ENCODE measurements at regions not wholly inside any gene's neighbourhood (a gene's known extent, or its start where the extent isn't known, plus 50 kb on each side); places are given as distances from the start of the nearest gene placed in this dataset.

DNA sequence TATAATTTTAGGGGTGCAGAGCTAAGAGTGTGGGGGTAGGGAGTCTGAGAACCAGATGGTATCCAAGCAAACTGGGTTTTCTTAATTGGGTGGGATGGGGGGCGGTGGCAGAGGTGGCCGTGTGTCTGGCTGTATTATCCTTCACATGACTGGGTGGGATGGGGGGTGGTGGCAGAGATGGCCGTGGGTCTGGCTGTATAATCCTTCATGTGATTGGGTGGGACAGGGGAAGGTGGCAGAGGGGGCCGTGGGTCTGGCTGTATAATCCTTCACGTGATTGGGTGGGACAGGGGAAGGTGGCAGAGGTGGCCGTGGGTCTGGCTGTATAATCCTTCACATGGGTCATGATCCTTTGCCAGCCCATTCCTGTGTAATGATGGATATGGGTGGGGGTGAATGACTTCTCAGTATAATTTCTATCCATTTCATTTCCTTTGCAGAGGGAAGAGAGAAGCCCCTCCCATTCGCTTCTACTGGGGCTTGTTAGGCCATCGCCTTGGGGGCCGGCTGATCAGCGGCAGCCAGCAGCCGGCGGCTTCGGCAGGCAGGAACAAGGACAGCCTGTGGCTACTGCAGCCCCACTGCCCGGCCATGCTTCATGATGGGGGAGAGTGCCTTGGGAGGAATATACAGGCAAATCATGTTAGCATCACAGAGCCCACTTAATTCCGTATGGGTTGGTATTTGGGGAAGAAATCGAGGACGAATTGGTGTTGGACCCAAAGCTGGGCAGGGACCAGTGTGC, 179.6 kb upstream of the MKI67 start:
- intact Hi-C loops (cut with micrococcal nuclease) = no loop called here
- DNase-seq = no peak
- no peak for ATAC-seq

DNA sequence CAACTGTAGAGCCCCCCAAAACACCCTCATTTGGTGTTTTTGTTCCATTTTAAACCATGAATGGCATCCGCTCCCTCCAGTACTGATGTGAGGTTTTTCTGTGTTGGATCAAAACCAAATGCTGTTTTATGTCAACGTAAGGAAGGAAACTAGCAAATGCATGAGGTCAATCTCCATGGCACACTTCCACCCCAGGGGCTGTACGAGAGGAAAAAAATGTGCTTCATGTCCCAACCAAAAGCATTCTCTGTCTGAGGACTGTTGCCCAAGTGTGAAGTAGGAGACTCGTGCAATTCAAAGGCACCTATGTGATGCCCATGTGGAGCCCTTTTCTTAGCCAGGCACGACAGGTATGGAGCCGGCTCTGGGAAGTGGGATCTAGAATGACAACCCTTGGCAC, 180.3 kb upstream of the MKI67 start:
- no peak for DNase-seq
- ATAC-seq = no peak
- intact Hi-C loops (cut with micrococcal nuclease) = no loop called here

DNA sequence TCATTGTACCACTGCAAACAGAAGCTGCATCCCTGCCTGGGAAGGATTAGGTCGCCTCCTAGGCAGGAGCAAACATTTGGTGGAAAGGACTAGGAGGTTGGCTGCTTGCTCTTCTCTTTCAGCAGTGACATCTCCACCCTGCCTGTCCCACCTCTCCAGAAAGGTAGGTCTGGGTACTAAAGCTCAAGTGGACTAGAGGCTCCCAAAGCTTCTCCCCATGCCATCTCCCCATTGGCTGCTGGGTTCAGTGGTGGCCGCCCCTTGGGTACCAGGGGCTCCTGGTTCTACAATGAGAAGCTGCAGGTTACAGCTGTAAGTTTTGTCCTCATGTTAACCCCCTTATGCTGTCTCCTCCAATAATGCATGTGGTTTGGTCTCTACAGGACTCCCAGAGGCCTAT, 180.7 kb upstream of the MKI67 start:
- intact Hi-C loops (cut with micrococcal nuclease) = no loop called here
- ATAC-seq (no peak), DNase-seq (no peak)

- intact Hi-C loops (cut with micrococcal nuclease) = no loop called here
- no peak for ATAC-seq
- DNase-seq = no peak
These were observed 181.6 kb upstream of the MKI67 start for GRCh38 chr10:128307820-128308219.

DNA sequence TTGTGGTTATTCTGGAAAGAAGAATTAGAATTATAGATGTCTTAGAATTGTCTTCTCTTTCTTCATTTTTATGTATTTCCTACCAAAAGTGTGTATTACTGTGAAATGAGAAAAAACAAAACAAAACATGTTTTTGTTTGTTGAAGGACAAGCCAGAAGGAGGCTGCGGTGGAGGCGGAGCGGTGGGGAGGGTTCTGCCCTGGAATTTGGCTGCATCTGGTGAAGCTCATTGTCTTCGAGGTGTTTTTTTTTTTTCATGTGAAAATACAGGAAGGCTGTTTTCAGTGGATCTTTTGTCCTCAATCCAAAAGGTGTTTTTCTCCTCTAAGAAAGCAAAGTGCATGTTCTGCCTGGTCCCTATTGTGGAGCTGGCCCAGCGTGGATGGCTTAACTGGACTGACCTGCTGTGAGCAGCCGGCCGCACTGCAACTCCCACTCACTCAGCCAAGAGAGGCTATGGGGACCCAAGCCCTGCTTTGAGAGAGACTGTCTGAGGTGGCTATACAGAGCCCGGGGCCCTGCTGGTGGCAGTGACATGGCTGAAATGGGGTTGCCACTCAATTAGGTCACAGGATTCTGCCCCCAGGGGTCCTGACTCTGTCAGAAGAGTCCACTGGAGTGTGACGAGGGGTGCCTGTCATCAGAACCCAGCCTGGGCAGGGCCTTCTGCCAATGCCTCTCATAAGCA, 184.9 kb upstream of the MKI67 start:
- intact Hi-C loops (cut with micrococcal nuclease) = no loop called here
- no peak for DNase-seq
- ATAC-seq = no peak

GRCh38 chr10:128312250-128312649, 186.0 kb upstream of the MKI67 start:
- intact Hi-C loops (cut with micrococcal nuclease) = no loop called here
- no peak for DNase-seq
- no peak for ATAC-seq

DNA sequence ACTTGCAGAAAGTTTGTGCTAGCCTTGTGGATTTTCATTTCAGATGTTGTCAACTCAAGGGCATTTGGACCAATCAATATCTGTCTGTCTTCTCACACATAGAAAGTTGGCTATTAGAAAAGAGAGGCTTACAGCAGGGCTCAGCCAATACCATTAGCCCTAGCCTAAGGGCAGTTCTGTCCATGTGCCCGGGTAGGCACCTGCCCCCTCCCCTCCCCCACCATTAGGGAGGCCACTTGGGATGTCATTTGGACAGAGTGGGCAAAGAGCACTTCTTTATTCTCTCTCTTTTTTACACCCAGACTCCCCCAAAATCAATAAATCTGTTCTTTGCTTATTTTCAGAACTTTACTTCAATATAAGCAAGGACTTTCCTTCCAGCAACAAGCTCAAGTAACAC, 188.5 kb upstream of the MKI67 start:
- intact Hi-C loops (cut with micrococcal nuclease) = no loop called here
- ATAC-seq = no peak
- DNase-seq = no peak

GRCh38 chr10:128316121-128316726, 190.0 kb upstream of the MKI67 start:
- no peak for DNase-seq
- intact Hi-C loops (cut with micrococcal nuclease) = no loop called here
- ATAC-seq = no peak

DNA sequence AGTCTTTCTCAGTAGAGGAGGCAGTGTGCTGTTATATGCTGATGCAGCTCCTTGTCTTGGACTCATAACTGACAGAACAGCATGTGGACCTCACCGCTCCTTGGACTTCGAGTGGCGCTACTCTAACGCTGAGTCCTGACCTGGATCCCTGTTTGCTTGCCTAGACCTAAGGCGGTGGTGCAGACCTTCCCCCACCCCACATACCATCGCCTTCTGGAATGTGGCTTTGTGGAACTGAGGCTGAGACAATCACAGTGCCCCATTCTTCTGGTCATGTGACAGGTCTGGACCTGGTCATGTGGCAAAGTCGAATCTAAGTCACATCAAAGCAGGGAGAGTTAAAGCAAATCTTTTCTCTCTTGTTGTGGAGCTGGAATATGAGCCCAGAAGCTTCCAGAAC, 190.7 kb upstream of the MKI67 start:
- DNase-seq (no peak), ATAC-seq (no peak)
- intact Hi-C loops (cut with micrococcal nuclease) = no loop called here

DNA sequence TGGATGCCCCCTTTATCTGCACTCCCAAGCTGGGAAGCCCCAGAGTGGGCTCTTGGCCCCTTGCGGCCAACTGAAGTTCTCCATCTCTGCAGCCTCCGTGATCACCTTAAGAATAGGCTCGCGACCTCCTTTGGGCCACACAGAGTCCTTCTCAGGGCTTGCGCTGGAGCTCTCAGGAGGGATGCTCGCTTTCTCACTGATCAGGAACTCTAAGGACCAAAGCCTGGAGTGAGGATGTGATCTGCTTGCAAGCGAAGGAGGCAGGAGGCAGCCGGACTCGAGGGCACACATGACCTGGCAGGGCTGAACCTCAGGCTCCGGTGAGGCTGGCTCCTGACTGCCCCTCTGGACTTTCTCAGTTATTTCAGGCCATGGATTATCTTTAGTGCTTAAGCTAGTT, 192.1 kb upstream of the MKI67 start:
- no peak for DNase-seq
- intact Hi-C loops (cut with micrococcal nuclease) = no loop called here
- ATAC-seq = no peak

DNA sequence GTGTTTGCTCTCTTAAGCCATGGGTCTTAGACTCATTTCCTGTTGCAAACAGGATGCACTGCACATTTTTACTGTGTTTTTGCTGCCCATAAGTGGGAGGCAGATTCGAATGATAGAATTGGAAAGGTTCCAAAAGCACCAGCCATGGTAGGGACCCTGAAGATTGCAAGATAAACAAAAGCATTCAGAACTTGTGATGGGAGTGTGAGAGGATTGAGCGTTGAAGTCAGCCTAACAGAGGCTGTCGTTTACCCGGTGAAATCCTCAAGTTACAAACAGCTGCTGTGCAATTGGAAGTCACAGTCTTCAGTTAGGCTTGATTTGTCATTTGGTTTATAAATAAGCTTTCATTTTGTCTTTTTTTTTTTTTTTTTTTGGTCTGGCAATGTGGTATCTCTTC, 192.7 kb upstream of the MKI67 start:
- intact Hi-C loops (cut with micrococcal nuclease) = no loop called here
- no peak for DNase-seq
- ATAC-seq = no peak

DNA sequence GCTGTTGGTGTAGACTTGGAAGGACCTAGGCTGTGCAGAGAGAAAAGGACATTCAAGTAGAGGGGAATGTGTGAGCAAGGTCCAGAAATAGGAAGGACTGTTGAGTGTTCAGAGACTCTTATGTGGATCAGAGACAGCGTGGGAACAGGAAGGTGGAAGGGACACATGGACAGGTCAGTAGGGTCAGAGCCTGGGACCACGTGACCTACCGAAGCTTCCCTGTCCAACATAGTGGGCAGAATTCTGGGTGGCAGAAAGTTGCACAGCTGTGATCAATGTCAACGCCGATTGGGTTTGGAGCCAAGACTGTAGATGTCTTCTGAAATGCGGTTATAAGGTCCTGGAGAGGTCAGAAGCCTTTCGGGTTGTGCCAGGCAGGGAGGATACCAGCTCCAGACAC, 195.9 kb upstream of the MKI67 start:
- no peak for ATAC-seq
- intact Hi-C loops (cut with micrococcal nuclease) = no loop called here
- no peak for DNase-seq

GRCh38 chr10:128322950-128323349, 196.7 kb upstream of the MKI67 start:
- intact Hi-C loops (cut with micrococcal nuclease) = no loop called here
- ATAC-seq = no peak

GRCh38 chr10:128324058-128324827, 198.0 kb upstream of the MKI67 start:
- intact Hi-C loops (cut with micrococcal nuclease) = no loop called here
- peak; percentile 91 for ATAC-seq
- DNase-seq = peak; percentile 75

More at GRCh38 chr10:128322950-128323349, 196.7 kb upstream of the MKI67 start:
- no peak for DNase-seq

- intact Hi-C loops (cut with micrococcal nuclease) = no loop called here
- DNase-seq (no peak), ATAC-seq (no peak)
These were observed 199.6 kb upstream of the MKI67 start for GRCh38 chr10:128325788-128326187.

DNA sequence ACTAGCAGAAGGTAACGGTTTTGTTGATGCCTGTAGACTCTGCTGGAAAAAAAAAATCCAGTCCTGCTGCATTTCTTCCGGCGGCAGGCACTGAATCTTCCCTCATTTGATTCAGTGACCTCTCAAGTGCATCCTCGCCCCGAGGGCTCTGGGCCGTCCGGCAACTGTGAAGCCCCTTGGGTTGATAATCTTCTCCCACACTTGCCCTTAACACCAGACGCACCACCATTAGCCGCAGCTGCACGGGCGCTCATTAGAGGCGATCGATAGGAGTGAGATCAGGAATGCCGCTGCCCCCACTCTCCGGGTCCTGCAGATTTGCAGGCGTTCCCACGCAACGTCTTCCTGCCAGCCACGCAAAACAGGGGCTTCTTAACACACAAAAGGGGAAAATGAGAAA, 200.0 kb upstream of the MKI67 start:
- DNase-seq (no peak), ATAC-seq (no peak)
- intact Hi-C loops (cut with micrococcal nuclease) = no loop called here

GRCh38 chr10:128326851-128327250, 200.6 kb upstream of the MKI67 start:
- ATAC-seq = no peak
- intact Hi-C loops (cut with micrococcal nuclease) = no loop called here
- no peak for DNase-seq

GRCh38 chr10:128336401-128336800, 210.2 kb upstream of the MKI67 start:
- DNase-seq (no peak), ATAC-seq (peak; percentile 28)
- intact Hi-C loops (cut with micrococcal nuclease) = no loop called here

GRCh38 chr10:128337860-128338378, 211.7 kb upstream of the MKI67 start:
- intact Hi-C loops (cut with micrococcal nuclease) = no loop called here
- peak; percentile 86 for ATAC-seq
- peak; percentile 64 for DNase-seq

DNA sequence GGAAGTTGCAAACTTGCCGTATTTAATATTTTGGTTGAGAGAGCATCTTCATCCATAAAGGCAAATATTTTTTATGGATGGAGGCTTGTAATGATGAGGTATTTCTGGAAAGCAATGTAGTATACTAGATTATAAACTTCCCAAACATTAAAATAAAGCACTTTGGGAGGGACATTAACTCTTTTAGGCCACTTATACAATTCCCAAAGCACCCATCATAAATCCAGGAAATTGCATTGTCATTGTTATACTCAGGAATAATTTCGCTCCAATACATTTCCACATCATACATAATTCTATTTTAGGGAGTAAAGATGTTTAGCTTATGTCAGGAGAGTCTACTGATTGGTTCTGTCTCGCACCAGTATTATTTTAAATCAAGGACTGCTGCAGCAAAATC, 212.7 kb upstream of the MKI67 start:
- no peak for ATAC-seq
- DNase-seq = no peak
- intact Hi-C loops (cut with micrococcal nuclease) = no loop called here
